SIG-M5 treated with dmso at 0.1 percent for 504 hours (cell line): ENCODE measurements at regions not wholly inside any gene's neighbourhood (a gene's known extent, or its start where the extent isn't known, plus 50 kb on each side); places are given as distances from the start of the nearest gene placed in this dataset.

Experiments
- DNase-seq: peaks from one replicate; lab custom pipeline; 2025; ENCODE audit not compliant: unreplicated experiment; lab: John Stamatoyannopoulos, UW

DNA sequence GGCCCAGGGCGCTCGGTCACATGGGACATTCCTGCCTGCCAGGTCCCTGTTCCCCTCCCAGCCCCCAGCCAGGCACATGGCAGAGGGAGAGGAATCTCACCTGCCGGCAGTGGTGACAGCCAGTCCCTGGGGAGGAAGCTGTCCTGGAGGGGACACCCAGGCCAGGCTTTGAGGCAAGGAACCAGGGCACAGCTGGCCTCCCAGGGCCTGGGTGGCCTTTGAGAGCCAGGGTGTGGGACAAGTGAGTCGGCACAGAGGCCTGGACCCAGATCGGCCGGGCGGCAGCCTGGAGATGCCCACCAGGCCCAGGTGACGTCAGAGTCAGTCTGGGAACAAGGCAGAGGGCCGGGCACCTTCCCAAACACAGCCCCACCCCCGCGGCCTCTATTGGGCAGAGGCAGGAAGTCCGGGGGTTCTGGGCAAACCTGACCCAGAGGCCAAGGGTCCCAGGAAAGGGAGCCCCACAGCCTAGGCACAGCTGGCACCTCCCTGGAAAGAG, 65.0 kb upstream of the CFAP46 start:
- no peak for DNase-seq

DNA sequence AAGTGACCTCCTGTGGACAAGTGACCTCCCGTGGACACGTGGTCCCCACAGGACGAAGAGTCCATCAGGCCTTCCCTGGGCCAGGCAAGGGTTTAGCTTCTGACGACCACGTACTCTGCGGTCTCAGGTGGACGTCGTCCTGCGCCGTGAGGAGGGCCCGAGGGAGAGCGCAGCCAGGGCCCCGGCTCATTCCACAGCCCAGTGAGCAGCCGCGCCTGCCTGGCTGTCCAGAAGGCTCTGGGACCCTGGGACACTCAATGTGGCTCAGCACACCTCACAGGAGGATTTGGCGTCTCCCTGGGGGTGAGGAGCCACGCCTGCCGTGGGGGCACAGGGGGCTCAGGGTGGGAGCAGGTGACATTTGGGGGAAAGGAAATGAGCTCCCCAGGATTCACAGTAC, 64.4 kb upstream of the CFAP46 start:
- DNase-seq: no peak

DNA sequence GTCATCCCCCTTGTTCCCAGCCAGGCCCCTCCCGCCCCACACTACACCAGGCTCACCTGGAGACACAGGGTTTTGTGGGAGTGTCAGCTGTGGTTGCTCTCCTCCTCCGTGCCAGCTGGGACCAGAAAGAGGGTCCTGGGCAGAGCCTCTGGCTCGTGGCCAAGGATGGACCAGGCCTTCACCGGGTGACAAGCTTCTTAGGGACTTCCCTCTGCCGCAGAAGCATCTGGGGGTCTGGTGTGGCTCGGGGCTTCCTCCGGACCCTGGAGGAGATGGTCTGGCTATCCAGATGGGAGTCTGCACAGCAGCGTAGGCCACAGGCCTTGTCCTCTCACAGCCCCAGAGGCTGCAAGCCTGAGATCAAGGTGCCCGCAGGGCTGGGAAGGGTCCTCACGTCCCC, 63.8 kb upstream of the CFAP46 start:
- no peak for DNase-seq

DNA sequence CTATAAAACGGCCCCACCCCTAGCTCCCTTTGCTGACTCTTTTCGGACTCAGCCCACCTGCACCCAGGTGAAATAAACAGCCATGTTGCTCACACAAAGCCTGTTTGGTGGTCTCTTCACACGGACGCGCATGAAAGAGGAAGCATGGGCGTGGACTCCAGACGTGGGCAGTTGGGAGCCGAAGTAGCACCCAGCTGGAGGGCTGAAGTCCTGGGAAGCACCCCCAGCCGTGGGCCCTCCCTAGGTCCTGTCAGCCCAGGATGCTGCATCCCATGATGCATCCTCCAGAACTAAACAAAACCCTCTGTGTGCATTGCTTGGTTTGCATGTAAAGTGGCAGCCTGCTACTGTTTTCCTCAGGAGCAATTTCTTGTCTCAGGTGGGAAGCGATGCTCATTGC, 62.1 kb upstream of the CFAP46 start:
- no peak for DNase-seq

DNA sequence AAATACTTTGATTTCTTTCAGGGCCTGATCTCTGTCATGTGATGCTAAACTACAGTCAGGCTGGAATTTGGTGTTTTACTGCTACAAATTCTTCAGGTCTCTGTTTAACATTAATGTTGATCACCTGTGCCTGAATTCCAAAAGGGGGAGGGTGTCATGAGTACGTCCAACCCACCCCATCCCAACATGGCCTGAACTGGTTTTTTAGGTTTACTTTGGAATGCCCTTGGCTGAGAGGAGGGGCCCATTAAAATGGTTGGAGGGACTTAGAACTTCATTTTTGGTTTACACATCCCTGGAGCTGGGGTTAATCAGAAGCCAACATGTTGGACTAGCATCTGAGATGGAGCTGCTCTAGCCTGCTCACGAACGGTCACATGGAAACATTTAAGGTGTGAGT, 60.8 kb upstream of the CFAP46 start:
- DNase-seq: no peak

DNA sequence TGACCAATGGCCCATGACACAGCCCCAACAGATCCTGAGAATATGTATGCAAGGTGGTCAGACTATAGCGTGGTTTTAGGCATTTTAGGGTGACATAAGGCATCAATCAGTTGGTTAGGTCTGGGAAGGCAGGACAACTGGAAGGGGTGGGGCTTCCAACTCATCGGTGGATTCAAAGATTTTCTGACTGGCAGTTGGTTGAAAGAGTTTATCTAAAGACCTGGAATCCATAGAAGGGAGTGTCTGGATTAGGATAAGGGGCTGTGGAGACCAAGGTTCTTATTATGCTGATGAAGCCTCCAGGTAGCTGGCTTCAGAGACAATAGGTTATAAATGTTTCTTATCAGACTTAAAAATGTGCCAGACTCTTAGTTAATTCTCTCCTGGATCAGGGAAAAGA, 60.3 kb upstream of the CFAP46 start:
- DNase-seq: no peak

DNA sequence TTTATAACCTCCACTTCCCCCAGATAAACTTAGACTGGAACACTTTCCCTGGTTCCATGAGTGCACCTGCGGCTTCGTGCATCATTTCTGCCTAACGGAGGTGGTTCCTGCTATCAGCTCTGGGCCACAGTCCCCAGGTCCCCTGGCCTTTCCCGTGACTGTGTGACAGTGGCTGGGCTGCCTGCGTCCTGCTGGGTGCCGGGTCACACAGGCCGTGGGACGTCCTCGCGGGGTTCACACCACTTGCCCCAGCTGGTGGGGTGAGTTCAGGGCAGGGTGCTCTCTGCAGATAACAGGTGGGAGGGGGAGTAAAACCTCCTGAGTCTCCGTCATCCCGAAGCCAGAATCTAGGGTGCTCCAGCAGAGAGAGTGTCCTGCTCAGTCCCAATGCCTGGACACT, 58.7 kb upstream of the CFAP46 start:
- DNase-seq: no peak

DNA sequence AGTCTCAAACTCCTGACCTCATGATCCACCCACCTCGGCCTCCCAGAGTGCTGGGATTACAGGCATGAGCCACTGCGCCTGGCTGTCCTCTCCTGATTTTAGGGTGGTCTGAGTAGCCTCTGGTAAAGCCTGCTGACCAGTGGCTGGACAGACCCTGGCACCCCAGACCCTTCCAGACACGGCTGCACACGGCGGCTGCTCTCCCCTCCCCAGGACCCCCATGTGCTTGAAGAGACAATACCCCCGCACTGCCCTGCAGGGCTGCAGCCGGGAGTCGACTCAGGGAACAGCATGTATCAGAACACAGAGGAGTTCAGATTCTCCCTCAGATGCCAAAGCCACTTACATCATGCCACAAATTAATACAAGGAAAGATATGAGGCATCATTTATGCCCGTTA, 58.3 kb upstream of the CFAP46 start:
- DNase-seq: no peak

DNA sequence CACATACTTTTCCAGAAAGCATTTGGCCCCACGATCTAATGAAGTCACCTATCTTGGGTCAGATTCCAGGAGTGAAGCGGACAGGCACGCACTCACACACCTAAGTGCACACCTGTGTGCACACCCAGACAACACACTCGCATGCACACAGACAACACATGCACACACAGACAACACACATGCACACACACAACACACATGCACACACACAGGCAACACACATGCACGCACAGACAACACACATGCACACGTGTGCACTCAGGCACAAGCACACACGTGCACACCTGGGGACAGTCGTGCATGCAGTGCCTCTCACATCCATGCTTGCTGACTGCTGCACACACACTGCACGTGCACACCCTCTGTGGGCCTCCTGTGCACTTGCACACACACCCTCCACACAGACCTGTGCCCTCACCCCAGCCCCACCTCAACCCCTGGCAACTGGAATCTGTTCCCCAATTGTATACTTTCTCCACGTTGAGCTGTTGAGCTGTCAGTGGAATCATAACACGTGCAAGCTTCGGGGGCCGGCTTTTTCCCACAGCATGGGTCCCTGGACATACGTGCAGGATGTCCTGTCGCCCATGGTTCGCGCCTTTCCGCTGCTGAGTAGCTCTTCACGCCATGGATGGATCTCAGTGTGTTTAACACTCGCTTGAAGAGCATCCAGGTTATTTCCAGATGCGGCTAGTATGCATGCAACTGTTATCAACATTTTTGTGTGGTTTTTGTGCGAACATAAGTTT, 55.3 kb upstream of the CFAP46 start:
- no peak for DNase-seq

DNA sequence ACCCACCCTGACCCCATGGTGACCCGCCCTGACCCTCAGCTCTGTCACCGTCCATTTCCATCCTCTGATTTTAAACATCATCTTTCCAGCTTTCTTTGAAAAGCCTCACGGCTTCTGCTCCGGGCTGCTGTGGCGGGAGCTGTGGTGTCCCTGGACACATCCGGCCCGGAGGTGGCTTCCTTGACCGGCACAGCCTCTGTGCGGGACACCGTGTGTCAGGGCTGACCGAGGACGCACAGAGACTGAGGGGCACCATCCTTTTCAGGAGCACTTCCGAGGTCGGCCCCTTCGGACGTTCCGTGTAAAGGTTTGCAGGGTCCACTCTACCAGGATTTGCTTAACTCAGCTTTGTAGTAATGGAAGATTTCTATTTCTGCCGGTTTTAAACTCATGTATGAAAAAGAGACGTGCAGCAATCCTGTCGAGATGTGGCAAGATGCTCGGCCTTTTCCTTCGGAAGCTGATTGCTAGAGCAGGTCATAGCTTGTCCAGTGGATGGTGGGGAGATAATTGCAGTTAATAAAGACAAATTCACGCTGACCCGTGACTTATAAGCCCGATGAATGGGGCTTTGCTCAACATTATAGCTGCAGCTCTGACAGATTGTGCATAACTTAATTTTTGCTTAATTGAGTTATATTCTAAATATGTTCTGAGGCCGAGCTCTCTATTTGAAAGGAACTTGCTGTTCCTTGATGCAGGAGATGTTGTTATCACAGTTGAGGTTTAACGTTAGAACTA, 54.4 kb upstream of the CFAP46 start:
- no peak for DNase-seq

DNA sequence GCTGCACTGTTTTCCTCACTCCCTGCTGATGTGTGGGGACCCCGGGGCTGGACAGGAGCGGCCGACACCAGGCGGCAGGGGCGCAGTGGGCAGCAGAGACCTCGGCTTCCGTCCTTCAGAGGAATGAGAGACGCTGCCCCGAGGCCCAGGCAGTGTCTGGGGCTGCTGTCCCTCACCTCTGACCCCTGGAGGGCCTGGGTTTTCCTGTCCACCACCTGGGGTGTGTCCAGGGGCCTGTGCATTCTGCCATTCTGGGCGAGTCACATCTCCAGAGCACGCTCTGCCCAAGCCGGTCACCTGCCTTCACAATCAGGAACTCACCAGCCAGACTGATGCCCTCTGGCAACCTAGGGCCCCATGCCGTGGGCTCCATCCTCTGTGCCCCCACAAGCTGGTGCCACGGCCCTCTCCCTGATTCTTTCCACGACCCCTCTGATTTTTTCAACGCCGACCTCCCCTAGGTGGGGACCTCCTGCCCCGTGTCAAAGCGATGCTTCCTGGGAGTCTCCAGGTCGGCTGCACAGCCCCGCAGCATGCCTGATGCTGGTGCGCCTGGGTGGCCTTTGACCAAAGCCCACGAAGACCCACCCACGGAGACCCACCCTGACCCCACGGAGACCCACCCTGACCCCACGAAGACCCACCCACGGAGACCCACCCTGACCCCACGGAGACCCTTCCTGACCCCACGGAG, 53.7 kb upstream of the CFAP46 start:
- DNase-seq: no peak

DNA sequence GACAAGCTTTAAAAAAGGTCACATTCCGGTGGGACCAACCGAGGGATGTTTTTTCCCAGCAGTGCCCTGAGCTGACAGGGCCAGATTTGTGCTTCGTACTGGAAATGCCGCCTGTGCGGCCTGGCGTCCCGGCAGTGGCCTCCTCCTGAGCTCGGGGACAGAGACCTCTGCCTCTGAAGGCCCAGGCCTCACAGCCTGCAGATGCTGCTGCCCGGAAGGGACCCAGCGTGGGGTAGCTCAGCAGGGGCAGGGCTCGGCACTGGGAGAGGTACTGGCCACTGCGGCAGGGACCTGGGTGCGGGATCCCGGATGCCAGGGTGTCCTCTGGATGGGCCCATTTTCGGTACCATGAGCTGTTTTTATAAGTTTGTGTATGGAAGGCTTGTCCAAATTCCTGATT, 52.4 kb upstream of the CFAP46 start:
- no peak for DNase-seq

DNA sequence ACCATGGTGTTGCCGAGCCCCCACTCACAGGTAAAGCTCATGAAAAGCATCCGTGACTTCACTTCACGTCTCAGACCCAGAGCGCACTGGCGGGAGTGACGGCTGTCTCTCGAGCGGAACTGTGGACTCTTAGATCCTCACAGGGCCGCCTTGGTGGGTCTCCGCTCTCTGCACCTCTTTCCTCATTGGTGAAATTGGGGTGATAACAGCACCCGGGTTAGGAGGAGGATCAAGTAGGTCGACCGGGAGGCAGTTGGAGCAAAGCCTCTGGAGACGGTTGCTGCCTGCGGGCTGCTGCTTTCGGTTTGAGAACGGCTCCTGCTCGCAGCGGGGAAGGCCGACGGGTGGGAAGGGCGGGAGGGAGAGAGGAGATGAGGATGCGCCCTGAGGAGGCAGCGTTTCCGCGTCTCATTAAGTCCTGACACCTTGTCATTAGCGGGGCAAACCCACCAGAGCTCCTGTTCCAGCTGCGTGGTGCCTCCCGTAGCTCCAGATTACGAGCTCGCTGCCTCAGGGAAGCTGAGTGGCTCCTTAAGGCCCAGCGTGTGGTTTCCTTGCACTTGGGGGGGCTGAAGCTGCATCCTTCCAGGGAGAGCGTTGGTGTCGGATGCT, 51.9 kb upstream of the CFAP46 start:
- no peak for DNase-seq

DNA sequence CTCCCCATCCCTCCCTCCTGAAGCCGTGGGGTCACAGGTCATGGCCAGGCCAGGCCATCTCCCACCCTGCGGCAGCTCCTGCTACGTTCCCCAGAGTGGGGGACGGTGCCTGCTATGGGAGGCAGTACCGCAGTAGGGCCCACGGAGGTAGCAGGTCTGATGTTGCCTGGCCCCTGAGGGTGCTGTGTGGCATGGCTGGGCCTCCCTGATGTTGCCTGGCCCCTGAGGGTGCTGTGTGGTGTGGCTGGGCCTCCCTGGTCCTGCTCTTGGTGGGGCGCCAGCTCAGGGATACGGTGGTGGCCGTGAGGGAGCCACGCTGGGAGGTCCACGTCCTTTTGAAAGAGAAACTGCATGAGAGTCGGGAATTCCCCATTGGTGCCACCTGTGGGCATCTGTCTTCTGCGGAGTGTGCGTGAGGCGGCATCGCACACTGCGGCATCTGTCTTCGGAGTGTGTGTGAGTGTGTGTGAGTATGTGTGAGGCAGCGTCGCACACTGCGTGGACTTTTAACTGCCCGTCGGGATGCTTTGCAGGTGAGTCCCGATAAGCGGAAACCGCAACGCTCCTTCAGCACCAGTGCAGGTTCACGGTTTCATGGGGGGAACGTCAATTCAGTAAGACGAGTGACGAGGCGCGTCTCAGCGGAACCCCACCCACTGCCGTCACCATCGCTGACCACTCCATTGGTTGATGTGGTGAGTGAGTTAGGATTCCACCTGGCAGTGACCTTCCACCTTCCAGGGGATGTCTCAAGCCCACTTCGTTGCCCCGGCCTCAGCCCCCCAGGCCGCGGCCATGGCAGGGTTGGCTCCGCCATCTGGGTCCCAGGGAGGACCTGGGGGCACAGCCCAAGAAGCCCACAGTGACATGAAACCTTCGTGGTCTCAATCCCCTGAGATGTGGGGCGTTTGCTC, 51.2 kb upstream of the CFAP46 start:
- no peak for DNase-seq

DNA sequence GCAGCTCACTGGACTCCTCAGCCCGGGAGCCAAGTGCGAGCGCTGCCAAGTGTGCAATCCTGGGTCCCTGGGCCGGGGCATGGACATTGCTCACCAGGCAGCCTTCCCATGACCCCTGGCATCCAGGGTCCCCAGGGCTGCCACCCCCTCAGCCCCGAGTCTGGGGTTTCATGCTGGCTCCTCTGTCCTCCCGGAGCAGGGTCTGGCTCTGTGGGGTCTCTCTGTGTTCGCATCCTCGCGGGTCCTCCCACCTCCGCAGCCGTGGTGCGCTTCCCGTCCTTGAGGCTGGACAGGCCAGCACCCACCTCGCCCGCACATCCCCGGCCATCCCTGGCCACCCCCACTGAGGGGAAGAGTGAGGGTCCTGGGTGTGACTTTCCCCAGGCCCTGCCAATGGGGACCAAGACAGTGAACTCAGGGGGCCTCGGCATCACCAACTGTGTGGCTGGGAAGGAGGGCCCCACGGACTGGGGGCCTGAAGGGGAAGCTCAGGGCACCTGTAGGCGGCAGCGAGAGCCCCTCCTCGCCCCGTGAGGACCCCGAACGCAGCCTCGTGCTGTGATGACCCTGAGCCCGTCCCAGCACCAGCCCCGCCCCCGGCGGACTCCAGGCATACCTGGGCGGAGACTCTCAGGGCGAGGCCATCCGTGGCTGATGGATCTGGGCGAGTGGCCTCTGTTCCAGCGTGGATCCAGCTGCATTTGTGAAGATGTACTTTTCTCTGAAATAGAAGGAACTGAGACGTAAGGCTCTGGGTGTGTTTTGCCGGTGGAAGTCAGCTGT, 50.3 kb upstream of the CFAP46 start:
- no peak for DNase-seq
